NCI-H2107 (cell line): ENCODE measurements at regions not wholly inside any gene's neighbourhood (a gene's known extent, or its start where the extent isn't known, plus 50 kb on each side); places are given as distances from the start of the nearest gene placed in this dataset.
"Not testable (repeated sequence)": the region's sequence is repeated elsewhere in the genome, so short reads cannot be mapped to it uniquely, and the experiment has no call there.

ENCODE experiments used
- DNase-seq: peaks from one replicate; lab custom pipeline; 2025; lab: John Stamatoyannopoulos, UW

DNA sequence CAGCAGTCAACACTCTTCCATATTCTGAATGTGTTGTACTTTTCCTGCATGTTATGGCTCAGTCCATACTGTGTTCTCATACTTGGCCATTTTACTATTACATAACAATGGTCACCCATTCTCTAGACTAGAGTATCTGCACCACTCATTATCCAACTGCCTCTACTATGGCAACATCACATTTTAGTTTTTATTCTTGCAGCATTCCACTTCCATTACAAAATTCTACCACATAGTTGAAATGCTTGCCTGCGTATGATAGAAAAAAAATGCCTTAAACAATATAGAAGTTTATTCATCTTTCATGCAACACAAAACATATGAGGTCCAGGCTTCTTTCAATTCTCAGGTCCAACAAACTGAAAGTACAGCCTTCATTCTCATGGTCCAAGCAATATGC is 128.0 kb downstream of the TENT5A start:
- no peak for DNase-seq

DNA sequence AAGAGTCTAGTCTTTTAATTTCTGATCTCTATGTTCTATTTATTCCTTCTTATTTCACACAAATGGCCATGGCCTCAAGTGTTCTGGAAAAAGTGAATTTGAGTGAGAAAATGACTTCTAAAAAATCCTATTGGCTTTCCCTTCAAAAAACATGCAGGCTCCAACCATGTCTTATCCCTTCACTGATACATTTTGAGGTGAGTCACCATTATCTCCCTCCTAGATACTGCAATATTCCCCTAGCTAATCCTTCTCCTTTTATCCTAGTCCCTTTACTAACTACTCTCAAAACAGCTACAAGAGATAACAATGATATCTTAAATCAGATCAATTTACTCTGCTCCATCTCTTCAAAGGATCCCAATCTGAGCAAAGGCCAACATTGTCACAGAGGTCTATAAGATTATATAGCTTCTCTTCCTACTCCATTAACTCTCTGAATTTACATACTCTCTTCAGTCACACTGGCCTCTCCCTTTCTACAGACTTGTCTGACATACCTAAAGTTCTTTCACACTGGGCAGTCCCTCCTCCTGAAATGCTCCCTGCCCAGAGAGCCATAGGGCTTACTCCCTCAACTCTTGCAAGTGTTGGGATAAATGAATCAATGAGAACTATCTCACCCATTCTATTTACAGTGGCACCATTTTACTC is 129.2 kb downstream of the TENT5A start:
- no peak for DNase-seq

DNA sequence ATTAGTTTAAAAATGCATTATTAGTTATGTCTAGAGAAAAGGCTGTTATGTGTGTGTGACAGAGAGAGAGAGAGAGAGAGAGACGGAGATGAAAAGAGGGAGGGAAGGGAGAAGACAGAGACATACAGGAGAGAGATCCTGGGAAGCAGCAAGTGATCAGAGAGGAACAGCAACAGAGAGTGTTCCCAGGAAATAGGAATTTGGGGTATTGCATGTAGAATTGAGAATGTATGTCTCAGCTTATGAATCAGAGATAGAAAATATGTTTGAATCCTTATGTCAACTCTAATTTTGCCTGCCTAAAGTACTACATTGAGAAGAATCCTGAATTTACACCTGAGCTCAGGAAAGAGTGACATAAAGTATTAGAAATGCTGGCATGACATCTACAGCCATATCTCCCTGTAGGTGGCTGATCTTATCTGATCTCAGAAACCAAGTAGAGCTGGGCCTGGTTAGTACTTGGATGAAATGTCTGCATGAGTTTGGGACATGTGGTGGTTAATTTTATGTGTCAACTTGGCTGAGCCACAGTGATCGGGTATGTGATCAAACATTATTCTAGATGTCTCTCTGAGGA is 130.6 kb downstream of the TENT5A start:
- no peak for DNase-seq

DNA sequence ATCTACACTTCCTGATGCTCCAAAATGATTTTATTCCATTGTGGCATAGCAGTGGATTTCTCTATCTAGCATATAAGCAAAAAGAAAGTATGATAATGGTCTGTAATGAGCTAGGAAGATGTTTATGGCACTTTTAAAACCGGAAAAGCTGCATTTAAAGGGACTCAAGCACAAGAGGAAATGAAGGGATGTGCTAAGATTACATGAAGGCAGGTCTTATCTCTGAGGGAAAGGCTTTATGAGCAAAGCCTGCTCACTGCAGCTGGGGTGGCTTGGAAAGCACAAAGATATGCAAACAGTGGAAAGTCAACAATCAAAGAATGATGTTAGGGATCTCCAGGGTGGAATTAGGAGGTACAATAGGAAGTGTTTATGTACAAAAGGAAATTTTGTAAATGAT is 138.2 kb downstream of the TENT5A start:
- DNase-seq = no peak

DNA sequence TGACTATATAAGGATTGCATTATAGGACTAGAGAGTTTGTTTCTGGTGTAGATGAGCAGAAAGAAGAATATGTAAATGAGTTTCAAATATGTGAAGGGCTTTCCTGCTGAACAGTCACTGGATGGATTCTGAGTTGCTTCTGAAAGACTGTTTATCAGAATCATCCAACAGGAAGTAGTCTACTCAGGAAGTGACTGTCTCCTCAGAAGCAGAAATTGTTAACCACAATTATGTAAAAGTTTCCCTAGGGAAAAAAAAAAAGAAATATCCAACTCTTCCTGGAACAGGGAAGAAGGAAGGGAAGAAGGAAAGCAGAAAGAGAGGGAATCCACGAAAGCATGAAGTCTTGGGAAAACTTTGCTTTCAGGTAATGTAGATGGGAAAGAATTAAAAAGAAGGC is 138.9 kb downstream of the TENT5A start:
- no peak for DNase-seq

DNA sequence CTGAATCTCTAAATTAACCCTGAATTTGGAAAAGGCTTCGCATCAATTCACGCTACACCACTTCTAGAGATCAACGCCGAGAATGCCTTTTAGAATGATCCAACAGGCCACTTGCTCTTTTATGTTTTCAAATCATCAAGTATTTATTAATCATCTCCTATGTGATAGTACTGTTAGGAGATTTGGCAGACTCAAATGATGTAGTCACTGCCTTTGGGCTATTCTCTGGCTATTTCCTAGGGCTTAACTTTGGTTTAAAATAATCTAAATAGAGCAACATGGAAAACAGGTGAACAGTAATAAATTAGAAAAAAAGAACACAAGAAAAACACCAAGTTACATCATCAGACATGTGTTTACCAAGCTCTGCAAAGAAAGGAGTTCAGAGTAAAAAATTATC is 140.3 kb downstream of the TENT5A start:
- no peak for DNase-seq

DNA sequence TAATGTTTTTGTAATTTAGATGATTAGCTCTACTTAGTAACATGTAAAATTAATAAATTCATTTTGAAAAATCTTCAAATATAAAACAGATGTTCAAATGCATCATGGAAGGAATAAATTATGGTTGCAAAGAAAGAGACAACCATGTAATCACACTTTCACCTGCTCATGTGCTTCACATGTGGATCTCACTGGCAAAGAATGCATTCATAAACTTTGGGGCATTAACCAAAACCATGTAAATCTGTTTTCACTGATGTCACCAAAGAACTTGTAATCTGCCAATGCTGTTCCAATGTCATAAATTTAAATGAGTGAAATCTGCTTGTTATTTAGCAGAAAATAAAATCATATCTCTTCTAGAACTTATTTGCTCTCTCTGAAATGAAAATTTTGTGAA is 142.7 kb downstream of the TENT5A start:
- DNase-seq = no peak

DNA sequence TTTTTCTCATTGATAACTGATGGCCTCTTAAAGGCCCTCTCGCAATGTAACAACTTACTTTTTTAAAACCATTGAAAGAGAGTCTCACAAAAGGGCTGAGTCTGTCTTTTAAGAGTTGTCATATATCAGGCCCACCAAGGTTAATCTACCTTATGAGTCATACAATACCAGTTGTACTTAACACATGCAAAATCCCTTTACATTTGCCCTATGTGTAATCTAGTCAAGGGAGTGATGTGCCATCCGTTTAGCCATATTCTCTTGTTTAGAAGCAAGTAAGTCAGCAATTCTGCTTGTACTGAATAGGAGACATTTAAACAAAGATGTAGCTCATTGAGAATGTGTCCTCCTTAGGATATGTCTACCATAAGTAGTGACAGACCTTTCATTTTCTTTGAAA is 143.7 kb downstream of the TENT5A start:
- no peak for DNase-seq

DNA sequence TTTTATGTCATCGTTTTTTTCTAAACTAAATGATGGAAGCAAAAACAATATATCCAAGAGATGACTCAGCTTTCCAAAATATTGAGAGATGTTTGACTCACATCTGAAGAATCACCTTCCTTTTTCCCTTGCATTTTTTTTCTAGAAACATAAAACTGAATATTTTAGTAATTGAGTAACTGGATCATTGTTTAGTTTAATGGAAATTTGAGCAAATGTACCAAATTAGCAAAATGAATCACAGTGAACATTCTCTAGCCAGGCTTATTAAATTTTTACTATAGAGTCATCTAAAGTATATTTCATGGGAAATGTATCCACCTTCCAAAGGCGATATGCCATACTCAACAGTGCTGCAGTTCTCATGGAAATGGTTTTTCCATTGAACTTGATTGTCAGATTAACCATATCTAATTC is 145.5 kb downstream of the TENT5A start:
- DNase-seq = no peak

DNA sequence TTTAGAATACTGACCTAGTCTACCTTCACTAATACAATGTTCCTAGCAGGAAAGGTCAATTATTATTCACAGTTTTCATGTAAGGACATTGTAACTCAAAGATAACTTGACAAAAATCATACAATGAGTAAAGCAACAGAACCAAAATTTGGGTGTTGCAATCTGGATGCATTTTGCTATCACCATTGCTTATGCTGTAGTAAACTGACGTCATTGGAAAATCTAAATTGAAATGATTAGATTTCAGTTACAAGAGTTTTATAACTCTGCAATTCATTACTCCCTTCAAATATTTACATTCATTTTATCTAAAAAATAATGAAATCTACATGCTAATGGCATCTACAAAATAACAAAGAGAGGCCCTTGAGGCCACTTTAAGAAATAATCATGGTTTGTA is 147.0 kb downstream of the TENT5A start:
- DNase-seq = no peak

DNA sequence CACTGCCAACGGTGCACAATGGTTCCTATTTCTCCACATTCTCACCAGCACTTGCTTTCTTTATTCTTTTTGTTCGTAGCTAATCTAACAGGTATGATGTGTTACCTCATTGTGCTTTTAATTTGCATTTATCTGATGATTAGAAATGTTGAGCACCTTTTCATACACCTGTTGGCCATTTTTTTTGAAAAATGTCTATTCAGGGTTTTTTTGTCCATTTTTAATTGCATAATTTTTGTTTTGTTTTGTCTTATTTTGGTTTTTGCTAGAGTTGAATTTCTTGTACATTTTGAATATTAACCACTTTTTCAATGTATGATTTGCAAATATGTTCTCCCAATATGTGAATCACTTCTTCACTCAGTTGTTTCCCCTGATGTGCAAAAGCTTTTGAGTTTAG is 150.6 kb downstream of the TENT5A start:
- no peak for DNase-seq

DNA sequence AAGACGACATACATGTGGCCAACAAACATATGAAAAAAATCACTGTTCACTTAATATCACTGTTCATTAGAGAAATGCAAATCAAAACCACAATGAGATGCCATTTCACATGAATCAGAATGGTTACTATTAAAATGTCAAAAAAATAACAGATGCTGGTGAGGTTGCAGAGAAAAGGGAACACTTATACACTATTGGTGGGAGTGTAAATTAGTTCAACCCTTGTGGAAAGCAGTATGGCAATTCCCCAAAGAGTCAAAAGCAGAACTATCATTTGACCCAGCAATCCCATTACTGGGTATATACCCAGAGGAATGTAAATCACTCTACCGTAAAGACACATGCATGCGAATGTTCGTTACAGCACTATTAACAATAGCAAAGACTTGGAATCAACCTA is 152.0 kb downstream of the TENT5A start:
- not testable (repeated sequence) for DNase-seq

DNA sequence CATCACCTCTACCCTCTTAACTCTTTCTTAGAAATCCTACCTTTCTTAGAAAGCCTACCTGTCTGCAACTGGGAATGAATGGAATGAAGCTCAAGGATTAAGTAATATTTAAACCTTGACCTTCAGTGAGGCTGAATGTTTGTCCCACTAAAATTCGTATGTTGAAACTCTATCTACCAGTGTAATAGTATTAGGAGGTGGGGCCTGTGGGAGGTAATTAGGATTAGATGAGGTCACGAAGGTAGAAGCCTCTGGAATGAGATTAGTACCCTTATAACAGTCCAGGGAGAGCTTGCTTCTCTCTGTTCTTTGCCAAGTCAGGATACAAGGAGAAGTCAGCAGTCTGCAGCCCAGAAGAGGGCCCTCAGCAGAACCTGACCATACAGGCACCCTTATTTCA is 158.0 kb downstream of the TENT5A start:
- DNase-seq = no peak

DNA sequence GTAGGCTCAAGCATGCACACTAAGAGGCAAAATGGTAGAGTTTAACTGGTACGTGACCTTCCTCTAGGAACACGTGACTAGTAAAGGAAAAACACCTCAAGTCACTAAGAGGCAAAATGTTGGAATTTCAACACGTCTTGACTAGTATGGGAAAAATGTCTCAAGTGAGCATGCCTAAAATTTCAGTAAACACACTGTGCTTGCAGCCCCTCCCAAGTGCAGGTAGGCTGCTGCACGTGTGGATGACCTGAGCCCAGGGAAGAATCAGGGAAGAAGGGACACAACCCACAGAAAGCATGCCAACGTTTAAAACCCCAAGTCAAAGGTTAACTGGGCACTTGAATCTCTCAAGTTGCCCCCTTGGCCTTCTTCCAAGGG is 162.2 kb downstream of the TENT5A start:
- no peak for DNase-seq

DNA sequence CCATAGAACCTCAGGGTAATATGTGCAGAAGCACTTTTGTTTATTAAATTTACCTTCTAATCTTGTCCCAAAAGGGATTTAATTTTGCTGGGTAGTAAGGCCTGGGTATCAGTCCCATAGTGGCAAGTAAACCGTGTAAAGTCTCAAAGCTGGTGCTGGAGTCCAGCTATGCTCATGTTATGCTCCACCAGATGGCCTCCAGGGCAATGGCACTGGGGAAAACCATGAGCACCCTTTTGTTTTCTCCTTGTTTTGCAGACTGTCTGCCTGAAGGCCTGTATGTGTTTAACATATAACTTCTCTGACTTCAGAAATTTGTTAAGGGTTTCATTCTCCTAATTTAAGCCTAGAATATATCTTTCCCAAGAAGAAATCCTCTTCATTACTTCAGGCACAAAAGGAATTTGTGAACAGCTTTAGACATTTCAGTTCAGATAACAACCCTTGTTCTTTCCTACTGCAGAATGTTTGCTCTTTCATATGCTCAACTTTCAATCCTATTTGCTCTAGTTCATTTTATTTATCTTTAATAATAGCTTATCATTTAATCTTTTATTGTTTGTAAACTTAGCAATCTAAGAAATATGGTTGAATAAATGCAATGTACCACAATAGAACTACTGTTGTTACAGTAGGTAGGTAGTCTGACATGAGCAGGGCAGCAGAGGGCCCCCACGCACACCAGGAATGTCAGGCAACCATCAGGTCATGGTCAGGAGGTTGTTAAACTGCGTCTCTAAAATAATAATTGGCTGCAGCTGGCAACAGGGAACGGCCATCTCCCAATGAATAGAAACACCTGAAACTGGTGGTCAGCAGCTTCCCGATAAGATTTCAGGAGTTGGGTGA is 162.8 kb downstream of the TENT5A start:
- DNase-seq = no peak

DNA sequence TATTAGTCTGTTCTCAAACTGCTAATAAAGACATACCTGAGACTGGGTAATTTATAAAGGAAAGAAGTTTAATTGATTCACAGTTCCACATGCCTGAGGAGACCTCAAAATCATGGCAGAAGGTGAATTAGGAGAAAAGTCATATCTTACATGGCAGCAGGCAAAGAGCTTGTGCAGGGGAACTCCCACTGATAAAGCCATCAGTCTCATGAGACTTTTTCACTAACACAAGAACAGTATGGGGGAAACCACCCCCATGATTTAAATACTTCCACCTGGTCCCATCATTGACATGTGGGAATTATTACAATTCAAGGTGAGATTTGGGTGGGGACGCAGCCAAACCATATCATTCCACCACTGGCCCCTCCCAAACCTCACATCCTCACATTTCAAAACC is 166.8 kb downstream of the TENT5A start:
- DNase-seq = not testable (repeated sequence)

DNA sequence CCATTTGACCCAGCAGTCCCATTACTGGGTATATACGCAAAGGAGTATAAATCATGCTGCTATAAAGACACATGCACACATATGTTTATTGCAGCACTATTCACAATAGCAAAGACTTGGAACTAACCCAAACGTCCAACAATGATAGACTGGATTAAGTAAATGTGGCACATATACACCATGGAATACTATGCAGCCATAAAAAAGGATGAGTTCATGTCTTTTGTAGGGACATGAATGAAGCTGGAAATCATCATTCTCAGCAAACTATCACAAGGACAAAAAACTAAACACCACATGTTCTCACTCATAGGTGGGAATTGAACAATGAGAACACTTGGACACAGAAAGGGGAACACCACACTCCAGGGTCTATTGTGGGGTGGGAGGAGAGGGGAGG is 168.3 kb downstream of the TENT5A start:
- not testable (repeated sequence) for DNase-seq

DNA sequence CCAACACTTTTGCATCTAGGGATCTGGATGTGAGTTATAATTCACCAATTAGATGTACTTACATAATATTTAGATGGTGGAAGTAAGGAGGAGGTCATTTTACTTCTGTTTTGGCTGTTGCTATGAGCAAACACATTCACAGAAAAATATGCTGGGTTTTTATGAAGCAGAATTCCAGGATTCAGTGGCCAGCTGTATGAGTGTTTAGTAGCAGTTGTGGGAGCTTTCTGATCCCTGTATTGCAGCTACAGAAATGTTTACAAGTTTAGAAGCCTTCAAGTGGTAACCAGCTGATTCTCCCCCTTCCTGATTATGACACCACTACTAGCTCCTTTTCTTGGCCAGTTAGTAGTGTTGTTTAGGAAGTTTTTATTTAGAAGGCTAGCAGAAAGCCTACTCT is 177.0 kb downstream of the TENT5A start:
- no peak for DNase-seq

DNA sequence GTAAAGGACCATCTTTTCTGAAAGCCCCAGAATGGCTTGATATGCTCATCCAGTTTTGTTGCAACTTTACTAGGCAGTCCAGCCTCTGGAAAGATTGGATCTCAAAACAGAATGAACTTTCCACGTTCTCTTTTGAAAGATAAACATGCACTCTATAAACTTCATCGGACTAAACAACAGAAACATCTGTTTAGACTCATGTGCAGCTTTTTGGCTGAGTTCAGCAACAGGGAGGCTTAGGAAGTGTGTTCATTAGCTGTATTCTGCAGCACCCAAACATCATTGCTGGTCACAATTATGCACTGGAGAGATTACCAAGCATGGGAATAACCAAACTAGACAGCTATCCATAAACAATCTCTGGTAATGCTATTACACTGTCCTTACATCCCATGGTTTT is 180.5 kb downstream of the TENT5A start:
- DNase-seq = no peak

DNA sequence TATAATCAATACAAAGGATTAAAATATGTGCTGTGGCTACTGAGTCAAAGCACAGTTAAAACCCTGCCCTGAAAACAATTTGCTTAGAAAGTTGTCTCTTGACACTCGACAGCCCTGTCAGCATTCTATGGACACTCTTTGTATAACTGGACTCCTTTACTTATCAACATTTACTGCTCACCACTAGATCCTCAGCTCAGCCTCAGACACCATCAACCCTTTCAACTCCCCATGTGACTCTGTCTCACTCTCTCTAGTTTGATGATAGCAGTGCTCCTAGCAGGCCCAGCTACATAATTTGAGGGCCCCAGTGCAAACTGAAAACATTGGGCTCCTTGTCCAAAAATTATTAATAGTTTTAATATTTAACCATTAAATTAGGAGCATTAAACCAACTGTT is 181.8 kb downstream of the TENT5A start:
- DNase-seq = no peak

DNA sequence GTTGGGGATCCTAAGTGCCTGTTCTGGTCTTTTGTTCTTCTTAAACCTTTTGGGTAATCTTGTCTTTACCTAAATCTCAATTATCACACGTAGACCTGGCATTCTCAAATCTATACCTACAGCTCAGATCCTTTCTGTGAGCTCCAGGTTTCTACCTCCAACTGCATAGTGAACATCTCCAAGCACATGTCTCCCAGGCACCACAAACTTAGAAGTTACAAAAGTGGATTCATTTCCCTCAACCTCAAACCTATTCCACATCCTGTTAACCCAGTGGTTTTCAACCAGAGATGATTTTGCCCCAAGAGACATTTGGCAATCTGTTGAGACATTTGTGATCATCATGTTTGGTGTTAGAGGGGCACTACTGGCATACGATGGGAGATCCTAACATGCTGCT is 183.5 kb downstream of the TENT5A start:
- DNase-seq = no peak

DNA sequence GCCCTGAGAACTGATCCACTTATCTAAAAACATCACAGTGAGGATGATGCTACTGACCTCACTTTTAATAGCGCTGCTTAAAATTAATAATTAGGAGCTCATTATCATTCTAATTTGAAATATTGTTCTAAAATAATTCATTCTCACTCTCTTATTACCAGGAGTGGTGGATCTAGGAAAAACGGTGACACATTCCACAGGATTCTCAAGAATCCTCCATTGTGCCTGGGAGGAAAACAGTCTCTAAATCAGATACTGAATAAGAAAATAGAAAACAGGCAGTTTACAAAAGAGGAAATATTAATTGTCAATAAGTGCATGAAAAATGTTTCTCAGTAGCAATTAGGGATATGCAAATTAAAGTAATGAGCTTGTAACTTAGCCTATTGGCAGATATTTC is 187.4 kb downstream of the TENT5A start:
- DNase-seq = no peak

DNA sequence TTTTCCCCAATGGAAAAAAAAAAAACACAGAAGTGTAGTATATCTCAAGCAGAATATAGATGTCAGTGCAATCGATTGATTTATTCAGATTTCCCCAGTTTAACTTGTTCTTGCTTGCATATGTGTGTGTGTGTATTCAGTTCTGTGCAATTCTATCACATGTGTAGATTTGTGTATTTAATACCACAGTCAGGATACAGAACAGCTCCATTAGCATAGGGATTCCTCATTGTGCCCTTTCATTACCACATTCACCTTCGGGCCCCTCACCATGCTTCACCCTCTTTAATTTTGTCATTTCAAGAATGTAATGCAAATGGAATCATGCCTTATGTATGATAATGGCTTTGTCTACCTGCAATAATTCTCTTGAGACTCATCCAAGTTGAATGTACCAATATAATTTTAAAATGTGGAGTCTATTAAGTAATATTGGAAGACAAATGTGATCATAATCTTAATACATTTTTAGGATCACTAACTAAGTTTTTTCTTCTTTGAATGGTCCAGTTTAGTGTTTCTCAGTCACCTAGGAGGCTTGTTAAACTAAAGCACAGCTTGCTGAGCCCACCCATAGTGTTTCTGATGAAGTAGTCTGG is 187.9 kb downstream of the TENT5A start:
- DNase-seq = no peak
